SK-N-DZ (cell line): ENCODE measurements at regions not wholly inside any gene's neighbourhood (a gene's known extent, or its start where the extent isn't known, plus 50 kb on each side); places are given as distances from the start of the nearest gene placed in this dataset.

Source experiments
- DNase-seq: peaks from one replicate; pipeline ENCODE4 v3.0.0-alpha.2; 2015; ENCODE audit warnings: low spot score

DNA sequence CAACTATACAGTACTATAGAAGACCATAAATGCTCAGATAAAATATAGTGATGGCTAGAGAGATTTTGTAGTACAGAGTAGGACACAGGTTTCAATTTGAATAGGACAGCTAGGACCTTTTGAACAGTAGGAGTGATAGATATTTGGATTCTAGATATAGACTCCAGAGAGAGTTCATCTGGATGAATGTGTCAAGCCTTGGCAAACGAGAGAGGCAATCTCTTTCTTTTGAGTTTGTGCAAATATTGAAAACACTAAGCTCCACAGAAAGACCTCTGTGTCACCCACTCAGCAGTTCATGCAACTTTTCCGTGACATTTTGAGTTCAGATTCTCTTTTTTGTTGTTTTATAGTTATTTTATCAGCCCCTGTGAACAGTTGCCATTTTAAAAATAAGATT is 834.3 kb upstream of the COBL start:
- no peak for DNase-seq

DNA sequence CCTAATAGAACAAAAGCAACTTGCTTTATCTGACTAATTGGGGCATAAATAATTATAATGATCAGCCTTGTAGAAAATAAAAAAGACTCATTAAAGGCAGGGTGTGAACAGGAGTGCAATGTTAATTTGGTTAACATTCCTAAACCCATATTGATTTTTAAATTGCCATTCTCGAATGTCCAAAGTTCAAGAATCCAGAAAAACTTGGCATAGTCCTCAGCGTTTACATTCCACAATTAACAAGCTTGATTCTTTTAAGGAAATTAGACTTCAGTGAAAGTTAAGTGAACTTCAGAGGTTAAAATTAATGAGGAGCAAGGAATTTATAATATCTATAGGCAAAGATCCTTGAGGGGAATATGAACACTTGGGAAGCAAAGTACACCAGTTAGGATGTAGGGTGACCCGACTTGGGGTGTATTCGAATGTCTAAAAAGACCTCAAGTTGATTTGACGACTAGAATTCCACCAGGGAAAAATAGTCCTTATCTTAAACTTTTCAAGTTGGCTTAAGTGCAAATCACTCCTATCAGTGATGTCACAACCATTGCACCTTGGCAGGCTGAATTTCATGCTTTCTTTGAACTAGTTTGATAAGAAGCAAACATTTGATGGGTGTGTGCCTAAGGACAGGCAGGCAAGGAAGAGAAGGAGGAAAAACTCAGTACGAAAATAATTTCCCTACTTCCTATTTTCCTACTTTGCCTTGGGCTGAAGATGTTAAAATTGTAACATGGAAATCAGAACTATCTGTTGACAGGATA is 830.4 kb upstream of the COBL start:
- no peak for DNase-seq

DNA sequence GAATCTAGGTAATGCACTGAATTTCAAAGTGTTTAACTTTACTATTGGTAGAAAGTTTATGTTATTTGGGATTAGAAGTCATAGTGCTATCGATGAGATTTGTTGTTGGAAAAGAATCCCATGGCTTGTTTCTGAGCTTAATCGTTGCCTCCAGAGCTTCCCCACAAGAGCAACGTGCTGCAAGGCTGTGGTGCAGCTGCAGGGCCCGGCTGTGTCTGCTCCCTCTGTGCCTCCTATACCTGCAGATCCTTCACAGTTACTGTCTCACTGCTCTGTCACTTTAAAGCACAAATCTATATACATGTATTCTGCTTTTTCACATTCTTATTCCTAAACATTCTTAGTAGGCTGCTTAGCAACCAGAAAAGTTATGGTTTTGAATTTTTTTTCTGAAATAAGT is 826.6 kb upstream of the COBL start:
- no peak for DNase-seq

DNA sequence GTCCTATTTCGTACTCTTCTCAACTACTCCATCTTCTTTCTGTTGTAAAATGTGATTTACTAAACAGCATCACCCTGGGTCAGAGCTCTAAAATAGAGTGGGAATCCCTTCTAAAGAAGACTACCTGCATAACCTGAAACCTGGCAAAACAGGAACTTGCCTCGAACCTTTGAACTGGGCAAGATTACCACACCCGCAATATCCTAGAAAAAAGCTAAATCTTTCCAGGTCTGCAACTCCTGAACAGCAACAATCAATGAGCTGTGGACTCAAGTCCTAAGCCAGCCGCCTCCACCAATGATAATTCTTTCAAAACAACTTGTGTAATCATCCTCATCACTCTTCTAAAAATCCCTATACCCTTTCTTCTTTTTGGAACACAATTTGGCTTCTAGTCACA is 824.2 kb upstream of the COBL start:
- no peak for DNase-seq

DNA sequence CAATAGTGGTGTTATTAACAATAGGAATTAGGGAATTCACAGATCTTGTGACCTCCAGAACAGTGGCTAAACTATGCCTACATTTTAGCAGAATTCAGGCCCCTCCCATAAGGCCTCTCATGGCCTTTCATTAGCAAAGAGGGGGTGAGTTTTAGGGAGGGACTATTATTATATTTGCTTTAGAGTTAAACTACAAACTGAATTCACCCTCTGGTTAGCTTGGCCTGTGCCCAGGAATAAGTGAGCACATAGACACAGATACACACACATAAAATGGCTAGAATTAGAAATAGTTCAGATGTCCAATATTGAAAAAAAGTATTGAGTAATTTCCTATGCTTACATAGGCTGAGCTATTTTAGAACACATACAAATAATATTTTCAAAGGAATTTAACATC is 818.8 kb upstream of the COBL start:
- DNase-seq: no peak

DNA sequence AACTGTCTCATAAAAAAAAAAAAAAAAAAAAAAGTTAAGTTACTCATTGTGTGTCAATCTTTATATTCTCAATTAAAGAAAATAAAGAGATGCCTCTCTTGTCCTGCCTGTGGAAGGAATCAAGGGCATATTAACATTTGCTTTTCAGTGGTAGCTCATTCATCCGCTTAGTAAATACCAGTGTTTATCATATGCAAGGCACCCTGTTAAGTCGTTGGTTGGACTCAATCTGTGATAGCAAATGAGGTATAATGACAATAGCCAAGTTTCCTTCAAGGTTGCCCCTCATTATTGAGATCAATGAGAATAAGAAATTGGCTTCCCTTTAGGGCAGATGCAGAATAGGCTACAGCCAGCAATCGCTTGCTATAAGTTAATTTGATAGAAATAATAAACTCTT is 812.7 kb upstream of the COBL start:
- no peak for DNase-seq

DNA sequence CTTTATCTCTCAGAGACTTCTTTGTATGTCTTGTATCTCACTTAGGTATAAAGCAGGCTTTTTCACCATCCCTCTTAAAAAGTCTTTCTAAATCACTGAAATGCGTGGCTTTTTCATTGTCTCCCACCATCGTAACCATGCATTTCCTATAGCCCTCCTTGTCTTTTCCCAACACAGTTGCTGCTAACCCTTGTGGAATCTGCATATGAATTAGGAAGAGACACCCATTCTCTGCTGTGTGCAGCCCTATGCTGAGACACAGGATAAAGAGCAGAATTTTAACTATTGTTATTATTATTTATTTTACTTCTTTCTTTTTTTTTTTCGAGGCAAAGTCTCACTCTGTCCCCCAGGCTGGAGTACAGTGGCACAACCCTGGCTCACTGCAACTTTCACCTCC is 804.3 kb upstream of the COBL start:
- no peak for DNase-seq

DNA sequence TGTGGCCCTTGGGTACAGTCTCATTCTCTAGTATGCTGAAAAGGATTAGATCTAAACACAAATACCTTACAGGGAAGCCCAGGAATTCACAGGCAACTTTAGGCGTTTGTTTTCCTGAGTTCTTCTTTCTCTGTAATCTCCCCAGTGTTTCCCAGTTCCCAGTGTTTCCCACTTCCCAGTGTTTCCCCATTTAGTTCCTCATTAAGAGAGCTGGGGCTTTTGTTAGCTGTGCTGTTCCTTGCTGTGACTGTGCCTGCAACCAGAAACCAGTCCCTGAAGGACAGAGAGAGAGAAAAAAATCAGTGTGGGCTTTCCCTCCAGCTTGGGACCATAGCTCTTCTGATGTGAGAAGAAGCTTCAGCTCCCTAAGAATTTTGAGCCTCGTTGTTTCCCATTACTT is 802.9 kb upstream of the COBL start:
- DNase-seq: no peak

DNA sequence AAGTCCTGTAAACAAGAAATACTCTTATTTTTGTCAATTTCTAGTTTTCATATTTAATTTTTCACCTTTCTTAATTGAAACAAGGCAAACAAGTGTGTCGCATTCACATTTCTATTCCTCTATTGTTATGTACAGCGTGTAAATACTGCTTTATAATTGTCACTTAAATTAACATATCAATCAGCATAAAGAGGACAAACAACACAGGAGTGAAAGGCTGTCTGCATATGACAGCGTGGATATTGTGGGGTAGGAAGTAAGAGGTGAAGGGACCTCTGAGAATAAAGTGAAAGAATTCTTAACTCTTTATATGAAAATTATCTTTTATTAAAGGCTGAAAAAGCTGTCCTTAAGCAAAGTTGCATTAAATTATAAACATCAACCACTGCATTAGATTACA is 797.9 kb upstream of the COBL start:
- DNase-seq: no peak

DNA sequence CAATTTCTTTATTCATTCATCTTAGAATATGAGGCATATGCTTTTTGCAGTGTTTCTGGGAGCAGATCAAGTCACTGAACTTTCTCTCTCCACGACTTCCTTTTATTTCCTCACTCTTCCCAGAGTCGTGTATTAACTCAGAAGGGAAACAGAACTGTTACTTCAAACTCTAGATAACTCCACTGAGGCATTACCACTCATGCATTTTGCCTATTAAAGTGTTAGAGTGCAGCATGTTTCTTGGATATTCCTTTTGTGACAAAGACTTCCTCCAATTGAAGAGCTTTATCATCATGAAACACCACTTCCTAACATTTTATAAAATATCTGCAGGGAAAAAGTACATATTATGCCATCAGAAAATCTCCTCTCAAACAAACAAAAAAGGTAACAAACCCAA is 797.4 kb upstream of the COBL start:
- no peak for DNase-seq

DNA sequence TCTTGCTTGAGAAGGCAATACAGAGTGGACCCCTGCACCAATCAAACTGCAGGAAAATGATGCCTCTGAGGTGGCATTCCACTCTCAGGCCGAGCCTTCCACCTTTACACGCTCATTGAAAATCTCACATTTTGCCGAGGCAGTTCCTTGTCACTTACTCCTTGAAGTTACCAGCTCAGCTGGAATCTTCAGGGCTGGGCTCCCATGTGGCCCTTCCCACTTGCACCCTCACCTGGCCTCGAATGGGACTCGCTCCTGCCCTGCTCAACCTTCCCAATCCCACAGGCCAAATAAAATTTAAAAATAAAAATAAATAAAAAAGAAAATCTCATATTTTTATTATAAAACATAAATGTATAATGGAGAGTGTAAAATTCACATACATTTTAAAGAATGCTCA is 790.7 kb upstream of the COBL start:
- DNase-seq: no peak

DNA sequence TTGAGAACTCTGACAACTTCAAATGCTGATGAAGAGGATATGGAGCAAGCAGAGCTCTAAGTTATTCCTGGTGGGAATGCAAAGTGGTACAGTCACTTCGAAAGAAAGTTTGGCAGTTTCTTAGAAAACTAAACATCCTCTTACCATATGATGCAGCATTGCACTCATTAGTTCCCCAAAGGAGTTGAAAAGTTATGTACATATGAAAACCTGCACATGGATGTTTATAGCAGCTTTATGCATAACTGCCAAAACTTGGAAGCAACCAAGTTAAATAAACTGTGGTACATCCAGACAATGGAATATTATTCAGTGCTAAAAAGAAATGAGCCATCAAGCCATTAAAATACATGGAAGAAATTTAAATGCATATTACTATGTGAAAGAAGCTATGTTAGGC is 779.3 kb upstream of the COBL start:
- DNase-seq: no peak

DNA sequence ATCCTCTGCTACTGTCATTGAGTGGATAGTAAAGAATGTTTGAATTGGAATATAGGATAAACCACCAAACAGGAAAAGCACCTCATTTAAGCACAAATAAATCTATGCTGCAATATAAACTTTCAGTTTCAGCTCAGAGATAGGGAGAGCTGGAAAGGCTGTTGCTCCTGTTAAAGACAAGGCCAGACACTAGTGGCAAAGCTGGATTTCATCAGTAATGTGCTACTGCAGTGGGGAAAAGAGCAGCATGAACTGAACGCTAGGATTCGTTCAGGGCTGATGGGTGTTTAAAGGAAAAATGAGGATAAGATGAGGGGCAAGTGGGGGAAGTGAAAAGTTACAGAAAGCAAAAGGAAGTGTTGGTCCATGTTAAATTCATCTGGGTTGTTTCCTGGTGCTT is 775.4 kb upstream of the COBL start:
- DNase-seq: no peak

DNA sequence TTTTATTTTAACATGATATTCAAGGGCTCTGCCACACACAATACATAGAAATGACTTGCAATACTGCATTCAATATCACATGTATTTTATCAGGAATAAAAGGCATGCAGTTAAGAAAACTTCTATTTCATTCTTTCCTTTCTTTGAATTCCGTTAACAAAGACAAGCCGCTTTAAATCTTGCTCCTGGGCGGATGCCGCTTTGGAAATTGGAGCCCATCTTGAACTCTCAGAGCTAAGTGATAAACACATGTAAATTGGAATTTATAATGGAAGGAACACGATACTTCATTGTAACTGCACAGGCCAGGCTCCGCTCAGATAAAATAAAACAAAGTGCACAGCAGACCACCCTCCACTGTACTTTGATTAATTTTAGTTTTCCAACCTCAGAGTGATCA is 774.5 kb upstream of the COBL start:
- no peak for DNase-seq

DNA sequence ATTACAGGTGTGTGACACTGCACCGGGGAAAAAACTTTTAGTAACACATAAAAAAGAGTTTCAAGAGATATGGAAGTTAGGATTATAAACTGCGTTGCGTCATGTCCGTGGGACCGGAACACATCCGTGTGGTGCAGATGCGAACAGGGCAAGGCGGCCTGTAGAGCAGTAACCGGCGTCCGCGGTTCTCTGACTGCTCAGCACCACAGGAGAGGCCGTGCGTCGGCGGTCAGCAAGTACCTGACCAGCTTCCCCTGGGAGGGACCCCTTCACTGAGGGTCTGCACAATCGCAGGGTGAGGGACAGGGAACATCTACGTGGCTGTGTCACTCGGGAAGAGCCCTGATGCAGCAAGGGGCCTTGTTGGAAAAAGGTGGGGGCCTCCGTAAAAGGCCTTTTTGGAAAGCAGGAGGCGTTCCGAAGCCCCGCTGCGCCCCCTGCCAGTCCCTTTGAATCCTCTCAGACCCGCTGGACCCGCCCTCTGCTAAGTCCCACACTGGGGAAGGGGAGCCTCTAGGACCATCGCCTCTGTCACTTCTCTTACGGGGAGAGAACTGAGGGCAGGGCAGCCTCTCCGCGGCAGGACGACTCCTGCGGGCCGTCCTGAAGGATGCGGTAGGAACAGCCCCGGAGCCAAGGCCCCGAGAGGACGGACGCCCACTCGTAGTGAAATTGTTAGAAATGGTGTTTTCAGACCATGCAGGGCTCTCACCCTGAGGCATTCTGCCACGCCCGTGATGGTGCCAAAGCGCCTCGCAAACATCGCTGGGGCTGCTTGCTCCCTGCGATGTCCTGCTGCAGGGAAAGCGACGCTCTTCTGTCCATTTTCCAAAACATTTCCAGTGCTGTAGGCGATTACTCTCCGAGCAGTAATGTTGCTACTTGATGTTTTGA is 771.6 kb upstream of the COBL start:
- no peak for DNase-seq

DNA sequence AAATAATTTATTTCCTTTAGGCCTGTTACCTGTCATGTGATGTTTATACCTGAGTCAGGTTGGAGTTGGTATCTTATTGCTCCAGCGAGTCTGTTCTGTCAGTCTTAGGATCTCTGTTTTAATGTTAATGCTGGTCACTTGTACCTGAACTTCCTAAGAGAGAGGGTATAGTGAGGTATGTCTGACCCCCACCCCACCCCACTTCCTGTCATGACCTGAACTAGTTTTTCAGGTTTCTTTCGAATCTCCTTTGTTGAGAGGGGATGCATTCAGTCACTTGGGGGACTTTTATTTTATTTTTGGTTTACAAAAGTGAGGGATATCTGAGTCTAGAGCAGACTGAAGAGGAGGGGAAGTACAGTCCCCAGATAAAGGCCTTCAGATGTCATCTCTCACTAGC is 769.0 kb upstream of the COBL start:
- no peak for DNase-seq

DNA sequence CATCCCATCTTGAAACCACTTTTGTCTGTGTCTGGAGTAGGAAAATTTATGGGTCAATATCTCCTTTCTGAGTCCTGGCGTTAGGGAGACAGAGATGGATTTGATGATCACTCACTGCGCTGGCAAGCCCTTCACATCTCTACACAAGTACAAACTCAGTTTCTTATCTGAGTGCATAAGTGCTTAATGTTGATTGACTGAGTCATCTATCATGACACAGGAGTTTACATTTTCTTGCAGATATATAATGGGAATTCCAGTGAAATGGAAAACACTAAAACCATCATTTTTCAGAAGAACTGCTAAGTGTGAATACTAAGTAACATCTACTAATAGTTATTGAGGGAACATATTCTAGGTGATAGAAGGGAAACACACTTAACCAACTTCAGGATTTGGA is 763.9 kb upstream of the COBL start:
- no peak for DNase-seq

DNA sequence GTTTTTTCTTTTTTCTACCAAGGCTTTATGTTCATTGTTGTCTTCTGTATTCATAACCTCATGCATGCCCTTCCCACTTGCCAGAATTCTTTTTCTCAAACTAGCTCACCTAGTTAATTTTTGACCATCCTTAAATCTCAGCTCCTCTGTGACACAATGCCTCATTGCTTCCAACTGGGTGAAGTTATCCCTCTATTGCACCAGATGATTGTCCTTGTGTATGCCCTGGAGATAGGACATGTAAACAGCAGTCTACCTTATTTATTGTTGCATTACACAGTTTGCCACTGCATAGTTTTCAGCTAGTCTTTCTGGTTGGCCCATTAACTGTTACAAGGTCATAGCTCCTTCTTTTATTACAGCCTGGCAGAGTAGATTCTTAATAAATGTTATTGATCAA is 763.1 kb upstream of the COBL start:
- no peak for DNase-seq

DNA sequence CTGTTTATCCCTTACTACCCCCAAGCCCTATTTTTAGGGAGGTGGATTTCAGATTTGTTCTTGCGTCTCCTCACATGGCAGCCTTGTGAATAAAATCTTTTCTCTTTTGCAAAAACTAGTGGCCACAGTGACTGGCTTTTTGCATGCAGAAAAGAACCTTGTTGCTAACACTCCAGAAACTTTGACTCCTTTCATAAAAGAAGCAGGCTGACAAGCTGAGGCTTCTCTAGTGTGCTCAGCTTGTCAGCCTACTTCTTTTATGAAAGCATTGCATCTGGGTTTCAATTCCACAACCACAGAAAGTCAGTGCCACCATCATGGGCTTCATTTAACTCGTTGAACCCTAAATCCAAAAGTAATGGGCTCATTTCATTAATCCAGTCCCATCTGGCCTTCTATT is 761.0 kb upstream of the COBL start:
- DNase-seq: no peak

DNA sequence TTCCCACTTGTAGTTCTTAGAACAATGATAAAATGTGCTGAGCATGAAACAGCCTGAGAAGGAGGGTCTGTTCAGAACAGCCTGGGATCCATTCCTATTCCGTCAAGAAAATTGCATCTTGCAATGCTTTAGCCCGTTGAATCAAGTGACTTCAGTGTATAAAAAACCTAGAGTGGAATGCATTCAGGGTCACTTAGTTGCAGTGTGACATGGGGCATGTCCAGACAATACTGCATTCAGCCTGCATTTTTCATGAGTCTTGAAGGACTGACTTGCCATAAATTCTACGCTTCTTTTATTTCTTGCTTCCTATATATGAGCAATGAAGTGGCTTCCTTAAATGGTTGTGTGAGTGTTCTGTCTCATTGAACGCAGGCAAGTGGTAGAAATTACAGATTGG is 758.3 kb upstream of the COBL start:
- DNase-seq: no peak

DNA sequence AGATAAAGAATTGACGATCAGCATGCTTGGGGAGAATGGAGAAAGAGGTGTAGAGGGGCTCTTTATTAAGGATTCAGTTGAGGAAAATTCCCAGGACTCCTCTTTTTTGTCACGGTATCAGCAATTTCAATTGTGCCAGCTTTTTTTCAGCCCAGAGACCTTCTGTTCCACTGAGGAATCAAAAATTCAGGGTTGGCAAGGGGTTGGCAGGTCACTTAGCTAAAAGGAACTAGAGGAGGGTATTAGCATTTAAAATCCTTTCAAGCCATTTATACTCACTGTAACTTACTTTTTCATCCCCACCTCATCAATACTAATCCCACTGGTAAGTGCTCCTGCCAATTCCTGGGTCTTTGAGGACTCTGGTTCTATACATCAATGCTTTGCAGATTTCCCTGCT is 757.5 kb upstream of the COBL start:
- no peak for DNase-seq

DNA sequence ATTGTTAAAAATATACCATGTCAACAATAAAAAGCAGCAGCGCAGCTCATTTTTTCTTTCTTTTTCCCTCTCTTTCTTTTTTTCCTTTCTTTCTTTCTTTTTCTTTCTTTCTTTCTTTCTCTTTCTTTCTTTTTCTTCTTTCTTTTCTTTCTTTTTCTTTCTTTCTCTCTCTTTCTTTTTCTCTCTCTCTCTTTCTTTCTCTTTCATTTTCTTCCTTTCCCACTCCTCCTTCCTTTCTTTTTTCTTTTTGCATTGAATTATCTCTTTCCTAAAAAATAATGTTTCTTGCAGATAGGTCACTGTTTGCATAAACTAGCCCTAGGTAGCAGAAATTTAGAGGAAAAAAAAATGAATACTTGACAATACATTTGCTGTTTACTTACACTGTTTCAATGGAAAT is 755.1 kb upstream of the COBL start:
- no peak for DNase-seq

DNA sequence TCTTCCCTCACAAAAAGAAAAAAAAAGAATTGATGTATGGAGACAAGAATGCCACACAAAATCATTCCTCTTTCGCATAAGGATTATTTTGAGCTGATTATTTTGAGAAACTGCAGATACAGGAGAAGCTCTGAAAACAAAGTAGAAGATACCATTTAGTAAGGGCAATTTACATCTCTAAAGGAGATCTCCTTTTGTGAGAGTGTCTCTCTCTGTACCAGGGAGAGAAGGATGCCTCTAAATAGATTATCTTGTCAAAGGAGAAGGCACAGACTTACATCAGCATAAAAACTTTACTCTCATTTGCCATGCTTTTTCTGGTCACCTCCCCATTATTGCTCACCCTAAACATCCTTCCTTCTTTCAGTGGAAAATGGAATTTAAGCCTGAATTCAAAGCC is 747.9 kb upstream of the COBL start:
- no peak for DNase-seq
